ENCODE measurements at regions not wholly inside any gene's neighbourhood (a gene's known extent, or its start where the extent isn't known, plus 50 kb on each side); places are given as distances from the start of the nearest gene placed in this dataset.

DNA sequence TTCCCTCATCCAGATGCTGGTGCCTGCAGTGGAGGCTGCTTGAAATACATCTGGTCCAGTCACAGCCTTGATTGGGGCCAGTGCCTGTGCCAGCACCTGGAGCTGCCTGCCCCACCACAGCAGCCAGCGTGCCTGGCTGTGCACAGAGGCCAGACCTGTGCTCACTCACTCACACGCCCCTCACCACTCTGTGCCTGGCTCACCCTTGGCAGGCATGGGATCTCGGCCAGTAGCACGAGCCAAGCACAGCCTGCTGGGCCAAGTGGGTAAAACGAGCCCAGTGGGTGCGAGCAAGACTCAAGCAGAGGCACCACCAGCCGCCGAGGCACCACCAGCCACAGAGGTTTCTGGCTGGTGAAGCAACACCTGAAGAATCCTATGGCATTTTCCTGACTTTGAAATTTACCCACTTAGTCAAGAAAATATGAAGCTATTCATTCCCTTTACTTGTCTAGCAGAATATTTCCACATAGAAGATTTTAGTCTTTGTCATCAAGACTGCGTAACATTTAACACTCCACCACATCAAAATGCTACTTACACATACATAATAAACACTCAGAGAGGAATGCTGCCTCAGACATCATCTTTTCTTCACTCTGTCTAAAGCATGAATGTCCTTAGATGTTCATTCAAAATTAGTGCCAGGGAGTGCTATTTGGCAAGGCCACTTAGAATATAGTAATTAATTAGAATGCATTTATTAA is 424.3 kb upstream of the FAT3 start:
- no peak for DNase-seq

- no peak for DNase-seq
Observed at GRCh38 chr11:91798240-91798639, 426.4 kb upstream of the FAT3 start.

- no peak for DNase-seq
Observed at GRCh38 chr11:91796999-91797398, 427.6 kb upstream of the FAT3 start.

DNA sequence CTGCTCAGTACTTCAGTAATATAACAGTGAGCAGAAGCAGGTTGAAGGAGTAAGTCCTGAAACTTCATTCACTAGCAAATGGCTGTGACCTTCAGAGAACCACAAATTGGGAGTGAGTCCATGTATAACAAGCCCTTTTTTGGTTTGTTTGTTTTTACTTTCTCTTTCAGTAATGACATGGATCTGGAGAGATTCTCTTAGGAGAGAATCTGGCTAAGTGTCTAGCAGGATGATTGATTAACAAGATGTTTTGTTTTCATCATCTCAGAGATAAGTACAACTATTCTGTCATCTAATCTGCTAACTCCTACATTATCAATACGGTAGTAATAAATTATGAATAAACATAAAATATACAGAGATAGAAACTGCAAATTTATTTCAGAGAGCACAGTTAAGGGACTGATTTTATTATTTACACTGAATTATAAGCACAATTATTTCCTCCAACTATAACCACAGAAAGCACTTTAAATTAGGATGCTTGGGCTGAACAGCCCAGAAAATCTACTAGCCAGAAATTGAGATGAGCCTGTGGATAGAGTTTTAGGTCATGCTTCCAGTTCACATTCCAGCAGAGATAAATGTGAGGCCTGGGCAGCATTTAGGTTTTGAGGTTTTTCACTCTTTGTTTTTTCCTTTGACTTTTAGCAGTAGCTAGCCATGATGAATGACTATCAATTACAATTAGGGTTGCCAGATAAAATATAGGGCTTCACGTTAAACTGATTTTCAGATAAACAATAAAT is 429.3 kb upstream of the FAT3 start:
- no peak for DNase-seq

- no peak for DNase-seq
Observed at GRCh38 chr11:91794146-91794545, 430.5 kb upstream of the FAT3 start.

- no peak for DNase-seq
Observed at GRCh38 chr11:91792779-91793262, 431.8 kb upstream of the FAT3 start.

- no peak for DNase-seq
Observed at GRCh38 chr11:91791171-91791468, 433.5 kb upstream of the FAT3 start.

DNA sequence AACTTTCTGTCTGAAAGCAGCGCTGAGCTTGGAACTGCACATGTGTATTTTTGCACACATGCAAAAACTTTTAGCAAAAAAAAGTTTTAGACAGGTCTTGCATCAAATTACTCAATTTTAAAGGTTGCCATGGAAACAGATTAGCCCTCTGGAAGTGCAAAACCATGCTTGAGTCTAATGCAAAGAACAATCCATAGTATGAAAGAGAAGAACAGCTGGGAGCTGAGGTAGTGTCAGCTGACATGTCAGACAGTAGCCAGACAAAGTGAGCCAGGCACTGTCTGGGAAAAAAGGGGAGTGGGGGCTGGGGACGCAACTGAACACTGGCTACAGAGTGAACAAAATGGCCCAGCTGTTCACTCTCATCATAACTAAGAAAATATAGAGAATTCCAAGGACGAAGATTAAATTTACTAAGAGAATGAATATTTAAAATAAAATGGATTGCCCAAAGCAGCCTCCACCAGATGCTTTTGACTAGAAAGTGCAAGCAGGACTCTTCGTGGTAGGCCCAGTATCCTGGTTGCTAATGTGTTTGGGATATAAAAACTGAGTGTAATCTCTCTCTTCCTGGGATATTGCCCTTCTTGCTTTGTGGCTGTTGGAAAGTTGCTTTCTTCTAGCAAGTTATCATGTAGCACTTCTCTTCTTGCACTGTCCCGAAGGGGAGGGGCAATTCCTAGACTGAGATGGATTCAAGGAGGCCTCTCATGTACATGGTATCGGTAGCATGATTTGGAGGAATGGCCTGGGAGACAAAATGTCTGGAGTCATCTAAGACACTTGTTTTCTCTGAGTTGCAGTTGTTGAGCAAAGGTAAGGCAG is 434.1 kb upstream of the FAT3 start:
- DNase-seq, result no peak

- DNase-seq, result no peak
Observed at GRCh38 chr11:91788764-91789163, 435.9 kb upstream of the FAT3 start.

DNA sequence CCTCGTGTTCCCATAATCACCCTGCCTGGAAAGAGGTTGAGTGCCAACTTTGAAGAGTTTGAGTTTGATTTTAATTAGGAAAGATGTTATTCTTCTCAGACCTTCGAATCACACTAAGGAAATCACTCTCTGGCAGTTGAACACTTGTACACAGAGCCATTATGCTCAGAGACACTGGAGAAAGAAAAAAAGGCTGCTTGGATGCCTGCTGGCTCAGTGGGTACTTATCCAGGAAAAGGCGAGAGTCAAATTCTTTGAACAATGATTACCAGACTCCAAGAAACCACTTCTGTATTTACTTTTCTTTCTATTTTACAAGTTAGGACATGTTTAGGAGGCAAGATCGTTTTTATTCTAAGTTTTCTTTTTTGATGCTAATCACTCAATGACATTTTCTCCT is 438.5 kb upstream of the FAT3 start:
- no peak for DNase-seq

DNA sequence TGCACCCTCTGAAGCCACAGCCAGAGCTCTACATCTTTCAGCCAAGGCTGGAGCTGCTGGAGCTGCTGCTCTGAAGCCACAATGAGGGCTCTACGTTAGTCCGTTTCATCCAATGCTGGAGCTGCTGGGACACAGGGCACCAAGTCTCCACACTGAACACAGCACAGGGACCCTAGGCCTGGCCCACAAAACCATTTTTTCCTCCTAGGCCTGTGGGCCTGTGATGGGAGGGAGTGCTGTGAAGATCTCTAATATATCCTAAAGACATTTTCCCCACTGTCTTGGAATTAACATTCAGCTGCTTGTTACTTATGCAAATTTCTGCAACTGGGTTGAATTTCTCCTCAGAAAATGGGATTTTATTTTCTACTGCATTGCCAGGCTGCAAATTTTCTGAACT is 441.4 kb upstream of the FAT3 start:
- no peak for DNase-seq

DNA sequence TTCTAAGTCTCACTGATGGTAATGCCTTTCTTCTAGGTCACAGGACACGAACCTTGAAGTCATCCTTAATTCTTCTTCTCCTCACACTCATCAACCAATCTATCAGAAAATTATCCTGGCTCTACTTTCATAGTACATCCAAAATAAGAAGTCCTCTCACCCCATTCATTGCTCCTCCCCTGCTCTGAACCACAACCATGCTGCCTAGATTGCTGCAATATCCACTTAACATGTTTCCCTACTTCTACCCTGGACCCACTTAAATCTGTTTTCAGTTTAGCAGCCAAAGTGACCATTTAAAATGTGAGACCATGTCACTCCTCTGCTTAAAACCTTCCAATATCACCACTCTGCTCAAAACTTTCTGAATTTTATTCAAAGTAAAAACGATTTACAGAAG is 445.9 kb upstream of the FAT3 start:
- no peak for DNase-seq

- no peak for DNase-seq
Observed at GRCh38 chr11:91776655-91777054, 448.0 kb upstream of the FAT3 start.

GRCh38 chr11:91773090-91773489 is 451.5 kb upstream of the FAT3 start:
- no peak for DNase-seq

GRCh38 chr11:91771961-91772360 is 452.7 kb upstream of the FAT3 start:
- DNase-seq, result no peak

- DNase-seq, result no peak
Observed at GRCh38 chr11:91768783-91769182, 455.8 kb upstream of the FAT3 start.

DNA sequence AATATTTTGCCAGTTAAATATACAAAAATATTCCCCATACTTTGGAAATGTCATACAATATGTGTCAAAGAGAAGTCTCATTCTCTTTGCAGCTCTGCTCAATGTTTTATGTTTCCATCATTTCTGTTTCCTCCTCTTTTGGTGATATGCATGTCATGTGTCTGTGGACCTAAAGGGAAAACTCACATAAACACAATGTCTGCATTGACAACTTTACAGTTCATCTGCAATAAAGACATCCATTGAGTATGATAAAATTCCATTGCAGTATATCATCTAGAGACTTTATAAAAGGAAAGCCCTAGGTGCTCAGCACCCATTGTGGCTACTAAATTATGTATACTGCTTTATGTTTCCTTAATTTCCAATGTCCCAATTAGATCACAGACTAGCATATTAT is 461.3 kb upstream of the FAT3 start:
- DNase-seq, result no peak

- no peak for DNase-seq
Observed at GRCh38 chr11:91761406-91762025, 463.1 kb upstream of the FAT3 start.

- DNase-seq, result no peak
Observed at GRCh38 chr11:91756829-91757480, 467.7 kb upstream of the FAT3 start.

DNA sequence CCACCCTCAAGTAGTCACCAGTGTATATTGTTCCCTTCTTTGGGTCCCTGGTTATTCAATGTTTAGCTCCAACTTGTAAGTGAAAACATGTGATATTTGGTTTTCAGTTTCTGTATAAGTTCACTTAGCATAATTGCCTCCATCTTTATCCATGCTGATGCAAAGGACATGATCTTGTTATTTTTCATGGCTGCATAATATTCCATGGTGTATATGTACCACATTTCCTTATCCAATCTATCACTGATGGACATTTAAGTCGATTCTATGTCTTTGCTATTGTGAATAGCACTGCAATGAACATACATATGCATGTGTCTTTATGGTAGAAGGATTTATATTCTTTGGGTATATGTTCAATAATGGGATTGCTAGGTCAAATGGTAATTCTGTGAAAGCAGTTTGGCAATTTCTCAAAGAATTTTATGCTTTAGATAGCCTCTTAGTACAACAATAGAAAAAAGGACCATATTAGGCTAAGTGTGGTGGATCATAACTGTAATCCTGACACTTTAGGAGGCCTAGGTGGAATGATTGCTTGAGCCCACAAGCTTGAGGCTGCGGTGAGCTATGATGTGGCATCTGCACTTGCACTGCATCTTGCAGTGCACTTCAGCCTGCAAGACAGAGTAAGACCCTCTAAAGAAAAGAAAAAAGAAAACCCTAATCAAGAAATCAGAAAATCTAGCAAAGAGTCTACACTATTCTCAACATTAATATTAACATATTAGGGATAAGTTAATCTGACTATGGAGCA is 468.5 kb upstream of the FAT3 start:
- no peak for DNase-seq

- no peak for DNase-seq
Observed at GRCh38 chr11:91755526-91755925, 469.1 kb upstream of the FAT3 start.

DNA sequence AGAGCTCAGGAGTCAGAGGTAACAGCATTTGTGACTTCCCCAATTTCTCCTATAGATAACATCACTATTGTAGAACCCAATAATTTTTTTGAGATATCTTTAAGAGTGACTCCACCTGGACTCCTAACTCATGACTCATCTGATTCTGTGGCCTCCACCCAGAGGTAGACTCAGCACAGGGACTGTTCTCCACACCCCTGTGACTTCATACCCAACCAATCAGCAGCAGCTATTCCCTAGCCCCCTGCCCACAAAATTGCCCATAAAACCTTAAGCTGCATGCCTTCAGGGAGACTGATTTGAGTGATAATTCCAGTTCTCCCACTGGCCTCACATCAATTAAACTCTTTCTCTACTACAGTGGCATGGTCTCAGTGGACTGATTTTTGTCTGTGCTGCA is 475.4 kb upstream of the FAT3 start:
- DNase-seq, result no peak

Measured in NCI-H1694 treated with DMSO at 0.1 percent for 48 hours (cell line).